Esophagus squamous epithelium (tissue), 4 donors: ENCODE measurements at regions not wholly inside any gene's neighbourhood (a gene's known extent, or its start where the extent isn't known, plus 50 kb on each side); places are given as distances from the start of the nearest gene placed in this dataset.

Source experiments
- POLR2A ChIP-seq, 4 donors: fragments of 450-650 bp; IDR thresholded peaks; one replicate each; pipeline ENCODE4 v1.6.1; 2017; ENCODE audit warnings: antibody characterized with exemption in 4 of 4, mild to moderate bottlenecking in 4 of 4, moderate library complexity in 3 of 4
- TF ChIP-seq, protein P1 (sequence below), 6 experiments: fragments of 450-650 bp in 4 of 6; fragments of 200-600 bp in 2 of 6; sonication (generic) in 2 of 6; IDR thresholded peaks; one replicate each; pipeline ENCODE4 v1.5.1; 2016 to 2019; ENCODE audit warnings: antibody characterized with exemption in 6 of 6, mild to moderate bottlenecking in 4 of 6, moderate library complexity in 4 of 6

DNA sequence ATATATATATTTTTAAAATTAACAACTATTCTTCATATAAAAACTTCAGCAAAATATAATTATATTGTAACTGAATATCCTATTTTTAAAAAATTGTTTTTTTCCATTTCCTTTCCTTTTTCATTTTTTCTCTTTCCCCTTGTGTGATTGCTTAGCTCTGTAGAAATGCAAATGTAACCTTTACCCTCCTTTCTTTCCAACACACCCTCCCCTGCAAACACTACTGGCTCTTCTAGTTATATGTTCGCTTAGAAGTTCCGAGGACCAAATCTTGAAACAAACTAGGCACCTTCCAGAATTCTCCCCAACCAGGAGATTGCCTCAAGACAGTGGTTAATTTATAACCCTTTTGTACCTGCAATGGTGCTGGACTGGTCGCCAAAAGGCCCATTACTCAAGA is 1980.0 kb upstream of the CDH6 start:
- TF ChIP-seq, protein P1, sequence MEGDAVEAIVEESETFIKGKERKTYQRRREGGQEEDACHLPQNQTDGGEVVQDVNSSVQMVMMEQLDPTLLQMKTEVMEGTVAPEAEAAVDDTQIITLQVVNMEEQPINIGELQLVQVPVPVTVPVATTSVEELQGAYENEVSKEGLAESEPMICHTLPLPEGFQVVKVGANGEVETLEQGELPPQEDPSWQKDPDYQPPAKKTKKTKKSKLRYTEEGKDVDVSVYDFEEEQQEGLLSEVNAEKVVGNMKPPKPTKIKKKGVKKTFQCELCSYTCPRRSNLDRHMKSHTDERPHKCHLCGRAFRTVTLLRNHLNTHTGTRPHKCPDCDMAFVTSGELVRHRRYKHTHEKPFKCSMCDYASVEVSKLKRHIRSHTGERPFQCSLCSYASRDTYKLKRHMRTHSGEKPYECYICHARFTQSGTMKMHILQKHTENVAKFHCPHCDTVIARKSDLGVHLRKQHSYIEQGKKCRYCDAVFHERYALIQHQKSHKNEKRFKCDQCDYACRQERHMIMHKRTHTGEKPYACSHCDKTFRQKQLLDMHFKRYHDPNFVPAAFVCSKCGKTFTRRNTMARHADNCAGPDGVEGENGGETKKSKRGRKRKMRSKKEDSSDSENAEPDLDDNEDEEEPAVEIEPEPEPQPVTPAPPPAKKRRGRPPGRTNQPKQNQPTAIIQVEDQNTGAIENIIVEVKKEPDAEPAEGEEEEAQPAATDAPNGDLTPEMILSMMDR (IDR thresholded peaks at IDR 0.05) = no peak
- TF ChIP-seq POLR2A (IDR thresholded peaks at IDR 0.05) = no peak
